ENCODE measurements at regions not wholly inside any gene's neighbourhood (a gene's known extent, or its start where the extent isn't known, plus 50 kb on each side); places are given as distances from the start of the nearest gene placed in this dataset.
"Not testable (repeated sequence)": the region's sequence is repeated elsewhere in the genome, so short reads cannot be mapped to it uniquely, and the experiment has no call there.

GRCh38 chr5:164518067-164518740, 1012.8 kb downstream of the MAT2B start:
- BruUV-seq (replicated peaks) = no TSS peak
- TF ChIP-seq EZH2phosphoT487 (IDR thresholded peaks at IDR 0.05; ENCODE audit: borderline replicate concordance, low read depth, low read length) = no peak
- no peak for TF ChIP-seq CTCF (conservative IDR thresholded peaks at IDR 0.05; ENCODE audit: low read length)

GRCh38 chr5:164518741-164519080, 1013.3 kb downstream of the MAT2B start:
- BruUV-seq (replicated peaks) = no TSS peak
- no peaks in the 10 kb centered on the region for H4K20me1 ChIP-seq (ENCODE audit: insufficient read depth, low read length)
- H3K4me1 ChIP-seq (ENCODE audit: insufficient read depth, low read length, poor library complexity, severe bottlenecking) = no peaks in the 10 kb centered on the region
- no peak overlapping the region for H3K4me3 ChIP-seq (ENCODE audit: low read depth, low read length, poor library complexity, severe bottlenecking)
- TF ChIP-seq EZH2phosphoT487 (IDR thresholded peaks at IDR 0.05; ENCODE audit: borderline replicate concordance, low read depth, low read length) = no peak
- no peak for TF ChIP-seq CTCF (conservative IDR thresholded peaks at IDR 0.05; ENCODE audit: low read length)
- no peak for DNase-seq (ENCODE audit: low spot score)
- H3K9me3 ChIP-seq (ENCODE audit: low read length) = no peaks in the 10 kb centered on the region
- H3K4me2 ChIP-seq (ENCODE audit: low read length) = no peak overlapping the region
- H3K79me2 ChIP-seq (ENCODE audit: insufficient read depth, low read depth, low read length) = no peaks in the 10 kb centered on the region
- H2AFZ ChIP-seq (ENCODE audit: low read length) = no peak overlapping the region
- POLR2A ChIA-PET = no interaction called here
- intact Hi-C loops (cut with micrococcal nuclease; ENCODE audit: unreplicated experiment) = no loop called here
- H3K9me2 ChIP-seq (ENCODE audit: insufficient read depth, low read length) = no peaks in the 10 kb centered on the region
- CTCF ChIA-PET (ENCODE audit: unreplicated experiment) = no interaction called here
- H3K36me3 ChIP-seq (ENCODE audit: insufficient read depth, low read length) = no peaks in the 10 kb centered on the region
- no peak overlapping the region for H3K27ac ChIP-seq (ENCODE audit: low read depth, low read length, poor library complexity, severe bottlenecking)

More at GRCh38 chr5:164518067-164518740, 1012.8 kb downstream of the MAT2B start:
- Histone ChIP-seq H2AFZ (ENCODE audit: low read length) (no peak overlapping the region), H3K27ac (ENCODE audit: low read depth, low read length, poor library complexity, severe bottlenecking) (no peak overlapping the region), H3K36me3 (ENCODE audit: insufficient read depth, low read length) (no peaks in the 10 kb centered on the region), H3K4me3 (ENCODE audit: low read depth, low read length, poor library complexity, severe bottlenecking) (no peak overlapping the region), H3K79me2 (ENCODE audit: insufficient read depth, low read depth, low read length) (no peaks in the 10 kb centered on the region), H3K9me3 (ENCODE audit: low read length) (no peaks in the 10 kb centered on the region), H4K20me1 (ENCODE audit: insufficient read depth, low read length) (no peaks in the 10 kb centered on the region), H3K4me2 (ENCODE audit: low read length) (no peak overlapping the region), H3K4me1 (ENCODE audit: insufficient read depth, low read length, poor library complexity, severe bottlenecking) (no peaks in the 10 kb centered on the region), H3K9me2 (ENCODE audit: insufficient read depth, low read length) (no peaks in the 10 kb centered on the region)
- POLR2A ChIA-PET = no interaction called here
- no peak for DNase-seq (ENCODE audit: low spot score)
- CTCF ChIA-PET (ENCODE audit: unreplicated experiment) = no interaction called here
- intact Hi-C loops (cut with micrococcal nuclease; ENCODE audit: unreplicated experiment) = no loop called here

DNA sequence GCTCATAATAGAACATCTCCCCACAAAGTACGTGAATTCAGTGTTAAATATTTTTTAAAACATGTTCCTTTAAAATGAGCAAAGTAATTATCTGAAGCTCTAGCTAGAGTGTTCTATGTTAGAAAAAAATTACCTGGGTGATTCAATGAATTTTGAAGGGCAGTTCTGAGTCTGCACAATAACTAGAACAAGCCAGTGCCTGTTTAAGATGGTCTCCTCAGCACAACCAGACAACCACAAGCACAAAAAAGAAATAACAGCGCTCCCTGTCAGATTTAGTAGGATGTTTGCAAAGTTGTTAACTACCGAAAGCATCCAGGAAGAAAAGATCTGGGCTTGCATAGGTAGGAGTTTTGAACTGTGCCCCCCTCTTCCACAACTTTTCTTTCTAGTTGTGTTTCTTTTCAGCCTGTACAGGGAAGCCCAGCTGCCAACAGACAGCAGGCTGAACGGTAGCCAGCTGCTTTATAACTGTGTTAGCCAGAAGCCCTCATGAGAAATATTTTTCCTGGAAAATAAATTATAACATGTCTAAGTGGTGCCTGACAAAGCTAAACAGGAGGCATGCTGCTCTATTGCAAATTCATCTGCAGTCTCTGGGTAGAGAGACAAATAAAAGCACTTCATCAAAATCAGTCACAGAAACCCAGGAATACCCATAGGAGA, 1026.9 kb downstream of the MAT2B start:
- no peak overlapping the region for H3K27ac ChIP-seq (ENCODE audit: low read depth, low read length, poor library complexity, severe bottlenecking)
- no peaks in the 10 kb centered on the region for H4K20me1 ChIP-seq (ENCODE audit: insufficient read depth, low read length)
- CTCF ChIA-PET (ENCODE audit: unreplicated experiment) = no interaction called here
- no TSS peak for BruUV-seq (replicated peaks)
- no peaks in the 10 kb centered on the region for H3K9me3 ChIP-seq (ENCODE audit: low read length)
- H2AFZ ChIP-seq (ENCODE audit: low read length) = no peak overlapping the region
- TF ChIP-seq CTCF (conservative IDR thresholded peaks at IDR 0.05; ENCODE audit: low read length) = no peak
- TF ChIP-seq EZH2phosphoT487 (IDR thresholded peaks at IDR 0.05; ENCODE audit: borderline replicate concordance, low read depth, low read length) = no peak
- intact Hi-C loops (cut with micrococcal nuclease; ENCODE audit: unreplicated experiment) = no loop called here
- H3K36me3 ChIP-seq (ENCODE audit: insufficient read depth, low read length) = no peaks in the 10 kb centered on the region
- H3K79me2 ChIP-seq (ENCODE audit: insufficient read depth, low read depth, low read length) = no peaks in the 10 kb centered on the region
- POLR2A ChIA-PET = interaction anchor here (0.6 to 0.7 kb wide), 2 partner anchors 10 to 1016 kb away, joined by 3 read pairs; no protein-coding TSS in a partner anchor
- H3K4me3 ChIP-seq (ENCODE audit: low read depth, low read length, poor library complexity, severe bottlenecking) = no peak overlapping the region
- no peaks in the 10 kb centered on the region for H3K4me1 ChIP-seq (ENCODE audit: insufficient read depth, low read length, poor library complexity, severe bottlenecking)
- no peak for DNase-seq (ENCODE audit: low spot score)
- H3K9me2 ChIP-seq (ENCODE audit: insufficient read depth, low read length) = no peaks in the 10 kb centered on the region
- H3K4me2 ChIP-seq (ENCODE audit: low read length) = no peak overlapping the region

DNA sequence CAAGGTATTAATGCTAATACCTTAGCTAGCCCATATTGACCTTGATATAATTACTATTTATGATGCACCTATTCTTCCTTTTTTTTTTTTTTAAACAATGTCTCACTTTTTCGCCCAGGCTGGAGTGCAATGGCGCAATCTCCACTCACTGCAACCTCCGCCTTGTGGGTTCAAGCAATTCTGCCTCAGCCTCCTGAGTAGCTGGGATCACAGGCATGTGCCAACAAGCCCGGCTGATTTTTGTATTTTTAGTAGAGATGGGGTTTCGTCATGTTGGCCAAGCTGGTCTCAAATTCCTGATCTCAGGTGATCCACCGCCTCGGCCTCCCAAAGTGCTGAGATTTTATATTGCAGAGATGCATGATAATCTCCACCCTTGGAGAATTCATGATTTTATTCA, 1028.0 kb downstream of the MAT2B start:
- H3K9me3 ChIP-seq (ENCODE audit: low read length); H3K9me2 ChIP-seq (ENCODE audit: insufficient read depth, low read length); CTCF ChIA-PET (ENCODE audit: unreplicated experiment); H3K4me2 ChIP-seq (ENCODE audit: low read length); H4K20me1 ChIP-seq (ENCODE audit: insufficient read depth, low read length); BruUV-seq (replicated peaks); intact Hi-C loops (cut with micrococcal nuclease; ENCODE audit: unreplicated experiment); H3K27ac ChIP-seq (ENCODE audit: low read depth, low read length, poor library complexity, severe bottlenecking); H3K4me3 ChIP-seq (ENCODE audit: low read depth, low read length, poor library complexity, severe bottlenecking); H2AFZ ChIP-seq (ENCODE audit: low read length); H3K36me3 ChIP-seq (ENCODE audit: insufficient read depth, low read length); H3K4me1 ChIP-seq (ENCODE audit: insufficient read depth, low read length, poor library complexity, severe bottlenecking); DNase-seq (ENCODE audit: low spot score); H3K79me2 ChIP-seq (ENCODE audit: insufficient read depth, low read depth, low read length): not testable (repeated sequence)
- POLR2A ChIA-PET = interaction anchor here (0.6 to 0.7 kb wide), 2 partner anchors 8 to 11 kb away, joined by 3 to 4 read pairs; no protein-coding TSS in a partner anchor
